HG02588 (cell line): ENCODE measurements at regions not wholly inside any gene's neighbourhood (a gene's known extent, or its start where the extent isn't known, plus 50 kb on each side); places are given as distances from the start of the nearest gene placed in this dataset.
"Not testable (repeated sequence)": the region's sequence is repeated elsewhere in the genome, so short reads cannot be mapped to it uniquely, and the experiment has no call there.

Source experiments
- ATAC-seq: cut with Tn5 transposase; IDR thresholded peaks from one replicate; pipeline ENCODE4 v1.9.1; 2021; ENCODE audit warnings: mild to moderate bottlenecking, moderate library complexity; ENCODE audit not compliant: unreplicated experiment

GRCh38 chr7:113269592-113269991 lies 151.2 kb upstream of the SMIM30 start:
- not testable (repeated sequence) for ATAC-seq

GRCh38 chr7:113268757-113269156 lies 150.4 kb upstream of the SMIM30 start:
- ATAC-seq: no peak

GRCh38 chr7:113267885-113268284 lies 149.5 kb upstream of the SMIM30 start:
- no peak for ATAC-seq

- peak; percentile 89 for ATAC-seq
These were observed 148.9 kb upstream of the SMIM30 start for GRCh38 chr7:113267271-113267670.

GRCh38 chr7:113263749-113264148 lies 145.4 kb upstream of the SMIM30 start:
- ATAC-seq: no peak

- ATAC-seq: not testable (repeated sequence)
These were observed 144.9 kb upstream of the SMIM30 start for GRCh38 chr7:113263215-113263742.

GRCh38 chr7:113256883-113257531 lies 138.7 kb upstream of the SMIM30 start:
- ATAC-seq: no peak

GRCh38 chr7:113247198-113247597 lies 128.8 kb upstream of the SMIM30 start:
- ATAC-seq: no peak

GRCh38 chr7:113246738-113247137 lies 128.4 kb upstream of the SMIM30 start:
- ATAC-seq: no peak

- no peak for ATAC-seq
These were observed 114.5 kb upstream of the SMIM30 start for GRCh38 chr7:113232885-113233284.

- ATAC-seq: no peak
These were observed 112.3 kb upstream of the SMIM30 start for GRCh38 chr7:113230691-113231090.

- no peak for ATAC-seq
These were observed 99.0 kb upstream of the SMIM30 start for GRCh38 chr7:113217314-113217713.

- no peak for ATAC-seq
These were observed 97.7 kb upstream of the SMIM30 start for GRCh38 chr7:113216038-113216437.

- ATAC-seq: no peak
These were observed 91.3 kb upstream of the SMIM30 start for GRCh38 chr7:113209449-113210203.

GRCh38 chr7:113207931-113208330 lies 89.6 kb upstream of the SMIM30 start:
- ATAC-seq: no peak

GRCh38 chr7:113207441-113207840 lies 89.1 kb upstream of the SMIM30 start:
- no peak for ATAC-seq

- ATAC-seq: no peak
These were observed 86.1 kb upstream of the SMIM30 start for GRCh38 chr7:113204415-113204814.

GRCh38 chr7:113202284-113202683 lies 83.9 kb upstream of the SMIM30 start:
- ATAC-seq: no peak

- no peak for ATAC-seq
These were observed 81.9 kb upstream of the SMIM30 start for GRCh38 chr7:113200281-113200680.

- ATAC-seq: no peak
These were observed 81.5 kb upstream of the SMIM30 start for GRCh38 chr7:113199841-113200240.

GRCh38 chr7:113199136-113199535 lies 80.8 kb upstream of the SMIM30 start:
- ATAC-seq: no peak

GRCh38 chr7:113198226-113198625 lies 79.9 kb upstream of the SMIM30 start:
- ATAC-seq: no peak
